Thyroid gland (tissue), 4 donors: ENCODE measurements at regions not wholly inside any gene's neighbourhood (a gene's known extent, or its start where the extent isn't known, plus 50 kb on each side); places are given as distances from the start of the nearest gene placed in this dataset.

Experiments used
- DNase-seq, 2 donors: peaks; one replicate each; pipeline ENCODE4 v3.0.0-alpha.2; 2019
- H3K27ac ChIP-seq, 3 donors: fragments of 200-600 bp; sonication (generic); 1 replicate in 2 of 3; 2 replicates in 1 of 3; pipeline ENCODE4 v1.5.1; 2016 to 2019; ENCODE audit warnings: mild to moderate bottlenecking in 1 of 3, moderate library complexity in 1 of 3
- H3K27me3 ChIP-seq: fragments of 200-600 bp; sonication (generic); one replicate; pipeline ENCODE4 v1.5.1; 2019
- H3K36me3 ChIP-seq, 2 donors: fragments of 200-600 bp; sonication (generic); one replicate each; pipeline ENCODE4 v1.5.1; 2016 to 2019
- H3K4me1 ChIP-seq, 2 donors: fragments of 200-600 bp; sonication (generic); one replicate each; pipeline ENCODE4 v1.5.1; 2017 to 2019
- H3K4me3 ChIP-seq, 3 donors: fragments of 200-600 bp; sonication (generic); replicated peaks in 1 of 3; 1 replicate in 2 of 3; 2 replicates in 1 of 3; pipeline ENCODE4 v1.5.1; 2016; ENCODE audit warnings: mild to moderate bottlenecking in 1 of 3
- H3K9me3 ChIP-seq: fragments of 200-600 bp; sonication (generic); one replicate; pipeline ENCODE4 v1.5.1; 2017
- POLR2A ChIP-seq, 2 donors: fragments of 450-650 bp; IDR thresholded peaks; one replicate each; pipeline ENCODE4 v1.6.1; 2017; ENCODE audit warnings: antibody characterized with exemption in 2 of 2, mild to moderate bottlenecking in 2 of 2, moderate library complexity in 1 of 2
- WGBS, 2 donors: methylation state at CpG; one replicate each; pipeline ENCODE4 v1.1.5; 2017; 5-methylcytosine and 5-hydroxymethylcytosine counted together
- intact Hi-C: fragments of 100-400 bp; cut with DNase I; formaldehyde crosslinking; loops from one replicate; pipeline ENCODE4 v1.15.1; 2023
- TF ChIP-seq, protein P1 (sequence below), 6 experiments: fragments of 200-600 bp in 3 of 6; fragments of 450-650 bp in 3 of 6; sonication (generic) in 3 of 6; IDR thresholded peaks; one replicate each; pipeline ENCODE4 v1.5.1; 2016 to 2019; ENCODE audit warnings: antibody characterized with exemption in 6 of 6, mild to moderate bottlenecking in 2 of 6, inconsistent platforms in 1 of 6, moderate library complexity in 1 of 6

DNA sequence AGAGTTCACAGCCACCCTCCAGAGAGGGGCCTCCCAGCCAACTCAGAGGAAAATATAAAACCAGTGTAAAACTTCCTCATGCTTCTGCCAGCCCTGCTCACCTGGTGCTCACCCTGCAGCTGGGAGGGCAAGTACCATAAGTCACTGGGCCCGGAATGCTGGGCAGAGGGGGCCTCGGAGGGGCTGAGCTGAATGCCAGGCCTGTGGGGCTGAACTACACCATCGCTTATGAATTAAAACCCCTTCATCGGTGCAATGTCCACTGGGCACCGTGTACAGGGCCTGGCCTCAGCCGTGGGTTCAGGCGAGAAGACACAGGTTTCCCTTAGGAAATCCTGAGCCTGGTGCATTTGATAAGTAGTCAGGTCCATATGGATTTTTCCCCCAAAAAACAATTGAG lies 828.6 kb downstream of the TBC1D22A start:
- no peak for DNase-seq
- intact Hi-C loops, result no loop called here

DNA sequence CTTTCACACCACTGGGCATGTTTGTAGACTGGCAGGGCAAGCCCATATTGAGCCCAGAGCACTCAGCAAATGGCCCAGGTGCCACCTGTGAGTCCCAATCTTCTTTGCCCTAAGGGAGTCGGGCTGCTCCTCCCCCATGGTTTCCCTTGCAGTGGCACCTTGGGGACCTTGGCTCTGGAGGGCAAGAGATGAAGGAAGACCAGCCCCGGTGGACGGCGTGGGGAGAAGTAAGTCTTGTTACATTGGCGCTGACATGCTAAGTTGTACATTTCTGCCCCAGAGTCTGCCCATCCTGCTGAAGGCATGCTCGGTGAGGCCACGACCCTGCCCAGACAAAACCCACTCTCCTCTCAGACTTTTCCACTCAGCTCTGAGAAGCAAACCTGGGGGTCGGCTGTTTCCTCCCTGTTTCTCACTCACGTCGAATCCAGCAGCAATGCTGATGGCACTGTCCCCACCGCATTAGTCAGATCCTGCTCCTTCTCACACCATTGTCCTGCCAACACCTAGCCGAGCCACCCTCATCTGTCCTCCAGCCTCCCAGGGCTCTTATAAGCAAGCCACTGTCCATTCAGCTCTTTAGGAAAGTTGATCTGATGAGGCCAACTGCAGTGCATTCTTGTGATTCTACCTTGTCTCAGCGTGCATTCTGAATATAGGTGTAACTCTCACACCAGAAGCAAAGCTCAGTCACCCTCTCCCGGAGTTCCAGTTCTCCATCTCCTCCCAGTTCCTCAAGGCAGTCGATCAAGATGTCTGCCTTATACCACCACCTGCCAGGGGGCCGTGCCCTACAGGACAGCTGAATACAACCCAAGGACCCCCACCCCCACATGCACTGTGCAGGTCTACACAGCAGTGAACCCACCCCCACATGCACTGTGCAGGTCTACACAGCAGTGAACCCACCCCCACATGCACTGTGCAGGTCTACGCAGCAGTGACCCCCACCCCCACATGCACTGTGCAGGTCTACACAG lies 827.1 kb downstream of the TBC1D22A start:
- Histone ChIP-seq H3K9me3 (no peaks in the 10 kb centered on the region), H3K36me3 (no peaks in the 10 kb centered on the region), H3K27me3 (no peaks in the 10 kb centered on the region), H3K4me1 (no peaks in the 10 kb centered on the region), H3K27ac (no peak overlapping the region), H3K4me3 (no peak overlapping the region)
- intact Hi-C loops, result no loop called here
- no peak for DNase-seq
- WGBS, 2 donors, result 89 to 93% methylated on average over 16 to 17 of the region's 17 CpGs
- TF ChIP-seq, protein P1, sequence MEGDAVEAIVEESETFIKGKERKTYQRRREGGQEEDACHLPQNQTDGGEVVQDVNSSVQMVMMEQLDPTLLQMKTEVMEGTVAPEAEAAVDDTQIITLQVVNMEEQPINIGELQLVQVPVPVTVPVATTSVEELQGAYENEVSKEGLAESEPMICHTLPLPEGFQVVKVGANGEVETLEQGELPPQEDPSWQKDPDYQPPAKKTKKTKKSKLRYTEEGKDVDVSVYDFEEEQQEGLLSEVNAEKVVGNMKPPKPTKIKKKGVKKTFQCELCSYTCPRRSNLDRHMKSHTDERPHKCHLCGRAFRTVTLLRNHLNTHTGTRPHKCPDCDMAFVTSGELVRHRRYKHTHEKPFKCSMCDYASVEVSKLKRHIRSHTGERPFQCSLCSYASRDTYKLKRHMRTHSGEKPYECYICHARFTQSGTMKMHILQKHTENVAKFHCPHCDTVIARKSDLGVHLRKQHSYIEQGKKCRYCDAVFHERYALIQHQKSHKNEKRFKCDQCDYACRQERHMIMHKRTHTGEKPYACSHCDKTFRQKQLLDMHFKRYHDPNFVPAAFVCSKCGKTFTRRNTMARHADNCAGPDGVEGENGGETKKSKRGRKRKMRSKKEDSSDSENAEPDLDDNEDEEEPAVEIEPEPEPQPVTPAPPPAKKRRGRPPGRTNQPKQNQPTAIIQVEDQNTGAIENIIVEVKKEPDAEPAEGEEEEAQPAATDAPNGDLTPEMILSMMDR (IDR thresholded peaks at IDR 0.05), result no peak
- no peak for TF ChIP-seq POLR2A (IDR thresholded peaks at IDR 0.05)

More for the DNA sequence above, 828.6 kb downstream of the TBC1D22A start:
- Histone ChIP-seq H3K4me1 (no peaks in the 10 kb centered on the region), H3K27me3 (no peaks in the 10 kb centered on the region), H3K27ac (no peak overlapping the region), H3K36me3 (no peaks in the 10 kb centered on the region), H3K9me3 (no peaks in the 10 kb centered on the region), H3K4me3 (no peak overlapping the region)
- WGBS, 2 donors, result 93 to 98% methylated on average over 5 to 7 of the region's 7 CpGs
- TF ChIP-seq POLR2A (IDR thresholded peaks at IDR 0.05), result no peak
- TF ChIP-seq, protein P1 (IDR thresholded peaks at IDR 0.05), result no peak

- Histone ChIP-seq H3K27me3 (no peaks in the 10 kb centered on the region), H3K36me3 (no peaks in the 10 kb centered on the region), H3K4me3 (no peak overlapping the region), H3K4me1 (no peaks in the 10 kb centered on the region), H3K27ac (no peak overlapping the region), H3K9me3 (peaks cover 2% of the 10 kb centered on the region)
- no peak for TF ChIP-seq POLR2A (IDR thresholded peaks at IDR 0.05)
- TF ChIP-seq, protein P1 (IDR thresholded peaks at IDR 0.05), result no peak
- intact Hi-C loops, result no loop called here
- WGBS, 2 donors, result 92% methylated on average over 7 of the region's 7 CpGs
- DNase-seq, result no peak
Measured at GRCh38 chr22:47588578-47588960, 826.1 kb downstream of the TBC1D22A start.

- no peaks in the 10 kb centered on the region for H3K27me3 ChIP-seq
- H3K4me1 ChIP-seq, result no peaks in the 10 kb centered on the region
- no peak overlapping the region for H3K4me3 ChIP-seq
- WGBS, 2 donors, result 88 to 92% methylated on average over 9 of the region's 9 CpGs
- TF ChIP-seq POLR2A (IDR thresholded peaks at IDR 0.05), result no peak
- TF ChIP-seq, protein P1 (IDR thresholded peaks at IDR 0.05), result no peak
- H3K27ac ChIP-seq, result no peak overlapping the region
- intact Hi-C loops, result no loop called here
- peaks cover 4% of the 10 kb centered on the region for H3K9me3 ChIP-seq
- DNase-seq, result no peak
- H3K36me3 ChIP-seq, result no peaks in the 10 kb centered on the region
Measured at GRCh38 chr22:47587861-47588577, 825.6 kb downstream of the TBC1D22A start.

- no peak overlapping the region for H3K27ac ChIP-seq
- no peak for DNase-seq
- no peaks in the 10 kb centered on the region for H3K27me3 ChIP-seq
- H3K36me3 ChIP-seq, result no peaks in the 10 kb centered on the region
- H3K4me3 ChIP-seq, result no peak overlapping the region
- peaks cover 4% of the 10 kb centered on the region for H3K9me3 ChIP-seq
- no peaks in the 10 kb centered on the region for H3K4me1 ChIP-seq
- 89 to 91% methylated on average over 5 to 7 of the region's 7 CpGs for WGBS, 2 donors
- intact Hi-C loops, result no loop called here
- TF ChIP-seq, protein P1 (IDR thresholded peaks at IDR 0.05), result no peak
Measured at GRCh38 chr22:47587361-47587760, 824.9 kb downstream of the TBC1D22A start.
